ENCODE measurements at regions not wholly inside any gene's neighbourhood (a gene's known extent, or its start where the extent isn't known, plus 50 kb on each side); places are given as distances from the start of the nearest gene placed in this dataset.

DNA sequence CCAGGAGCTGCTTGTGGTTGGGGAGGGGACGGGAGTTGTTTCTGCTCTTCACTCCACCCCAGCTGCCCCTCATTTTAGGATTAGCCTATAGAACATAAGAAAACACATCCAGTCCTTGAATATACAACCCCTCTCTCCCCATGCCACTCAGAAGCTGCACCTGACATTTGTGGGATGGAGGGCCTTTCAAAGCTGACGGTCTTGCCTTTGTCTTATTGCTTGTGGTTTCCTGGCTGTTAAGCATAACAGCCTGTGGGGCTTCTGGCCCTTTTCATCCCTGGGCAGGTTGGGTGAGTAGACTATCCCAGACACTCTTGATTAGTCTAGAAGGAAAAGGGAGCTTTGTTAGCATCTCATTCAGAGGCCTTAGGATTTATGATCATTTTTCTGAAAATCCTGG lies 407.6 kb upstream of the BOD1L1 start:
- no peaks in the 10 kb centered on the region for H3K9me3 ChIP-seq (ENCODE audit: control insufficient read depth, low read depth, low read length)
- Mint-ChIP-seq H3K36me3 (ENCODE audit: insufficient read depth in 1 of 3, low read depth in 3 of 3) (no peaks in the 10 kb centered on the region; a peak in 1 of 7 replicates), H3K9me3 (no peaks in the 10 kb centered on the region), H3K4me1 (peaks cover 4 to 8% of the 10 kb centered on the region in 2 experiments), H3K27me3 (ENCODE audit: low read depth) (no peaks in the 10 kb centered on the region), H3K27ac (no peak overlapping the region), H3K4me3 (no peak overlapping the region)
- H3K79me1 ChIP-seq (ENCODE audit: insufficient read depth, low read depth, low read length, poor library complexity, severe bottlenecking), result no peaks in the 10 kb centered on the region
- H3K27me3 ChIP-seq (ENCODE audit: insufficient read depth, low read length), result no peaks in the 10 kb centered on the region
- no peak overlapping the region for H2BK15ac ChIP-seq (ENCODE audit: low read depth, low read length)
- H3K9ac ChIP-seq (ENCODE audit: extremely low read depth, insufficient read length, low read length), result no peak overlapping the region
- H2BK5ac ChIP-seq (ENCODE audit: insufficient read length, low read length), result no peak overlapping the region
- H2BK20ac ChIP-seq (ENCODE audit: low read depth, low read length, poor library complexity, severe bottlenecking), result no peak overlapping the region
- H3T11ph ChIP-seq (ENCODE audit: low read length), result no peak overlapping the region
- no peak overlapping the region for H4K91ac ChIP-seq (ENCODE audit: insufficient read length, low read depth, low read length)
- WGBS (ENCODE audit: extremely low coverage, insufficient read length, low lambda C conversion rate), result no CpG with 5 or more reads among the region's 2 CpGs
- no peak overlapping the region for H3K4ac ChIP-seq (ENCODE audit: low read depth, low read length)
- TF ChIP-seq, protein P1, sequence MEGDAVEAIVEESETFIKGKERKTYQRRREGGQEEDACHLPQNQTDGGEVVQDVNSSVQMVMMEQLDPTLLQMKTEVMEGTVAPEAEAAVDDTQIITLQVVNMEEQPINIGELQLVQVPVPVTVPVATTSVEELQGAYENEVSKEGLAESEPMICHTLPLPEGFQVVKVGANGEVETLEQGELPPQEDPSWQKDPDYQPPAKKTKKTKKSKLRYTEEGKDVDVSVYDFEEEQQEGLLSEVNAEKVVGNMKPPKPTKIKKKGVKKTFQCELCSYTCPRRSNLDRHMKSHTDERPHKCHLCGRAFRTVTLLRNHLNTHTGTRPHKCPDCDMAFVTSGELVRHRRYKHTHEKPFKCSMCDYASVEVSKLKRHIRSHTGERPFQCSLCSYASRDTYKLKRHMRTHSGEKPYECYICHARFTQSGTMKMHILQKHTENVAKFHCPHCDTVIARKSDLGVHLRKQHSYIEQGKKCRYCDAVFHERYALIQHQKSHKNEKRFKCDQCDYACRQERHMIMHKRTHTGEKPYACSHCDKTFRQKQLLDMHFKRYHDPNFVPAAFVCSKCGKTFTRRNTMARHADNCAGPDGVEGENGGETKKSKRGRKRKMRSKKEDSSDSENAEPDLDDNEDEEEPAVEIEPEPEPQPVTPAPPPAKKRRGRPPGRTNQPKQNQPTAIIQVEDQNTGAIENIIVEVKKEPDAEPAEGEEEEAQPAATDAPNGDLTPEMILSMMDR (conservative IDR thresholded peaks at IDR 0.05), result no peak
- H3K23me2 ChIP-seq (ENCODE audit: insufficient read length, low read depth, low read length, poor library complexity, severe bottlenecking), result no peaks in the 10 kb centered on the region
- H2AFZ ChIP-seq (ENCODE audit: low read length), result no peak overlapping the region
- no peak overlapping the region for H3K27ac ChIP-seq (ENCODE audit: insufficient read length, low read depth, low read length)
- H3K56ac ChIP-seq (ENCODE audit: insufficient read length, low read depth, low read length), result no peak overlapping the region
- no peaks in the 10 kb centered on the region for H3K79me2 ChIP-seq (ENCODE audit: insufficient read depth, low read length)
- no peak overlapping the region for H2BK12ac ChIP-seq (ENCODE audit: insufficient read length, low read depth, low read length)
- H3K14ac ChIP-seq (ENCODE audit: insufficient read depth, low read length), result no peak overlapping the region
- no peaks in the 10 kb centered on the region for H3K4me1 ChIP-seq (ENCODE audit: insufficient read depth, low read length)
- no peak overlapping the region for H4K5ac ChIP-seq (ENCODE audit: insufficient read length, low read depth, low read length)
- H4K8ac ChIP-seq (replicated peaks; ENCODE audit: insufficient read length, low read depth, low read length), result no peak overlapping the region
- H2BK120ac ChIP-seq (ENCODE audit: low read depth, low read length, poor library complexity, severe bottlenecking), result no peak overlapping the region
- no peak for DNase-seq
- H3K23ac ChIP-seq (ENCODE audit: insufficient read length, low read depth, low read length), result no peak overlapping the region
- H2AK5ac ChIP-seq (ENCODE audit: insufficient read length, low read length), result no peak overlapping the region
- no peaks in the 10 kb centered on the region for H4K20me1 ChIP-seq (ENCODE audit: control insufficient read depth, insufficient read depth, insufficient read length)
- H3K18ac ChIP-seq (ENCODE audit: insufficient read length, low read depth, low read length), result no peak overlapping the region
- H3K4me2 ChIP-seq (ENCODE audit: insufficient read depth, insufficient read length, low read length), result no peak overlapping the region

All from H9 (cell line).